ENCODE measurements at regions not wholly inside any gene's neighbourhood (a gene's known extent, or its start where the extent isn't known, plus 50 kb on each side); places are given as distances from the start of the nearest gene placed in this dataset.

- no peaks in the 10 kb centered on the region for H3K27me3 ChIP-seq (ENCODE audit: control insufficient read depth, insufficient read depth, low read length)
- DNase-seq (ENCODE audit: low read depth), result no peak
- no peaks in the 10 kb centered on the region for H3K36me3 ChIP-seq (ENCODE audit: control insufficient read depth, insufficient read depth, low read length)
- CTCF ChIA-PET, result no interaction called here
- no peak for TF ChIP-seq CTCF (IDR thresholded peaks at IDR 0.05; ENCODE audit: insufficient read depth, low read depth, low read length)
- H3K4me3 ChIP-seq (ENCODE audit: low read depth, low read length), result no peak overlapping the region
- POLR2A ChIA-PET, result no interaction called here
Observed at GRCh38 chr11:114984611-114985163, 306.4 kb downstream of the NXPE2 start.

- CTCF ChIA-PET, result no interaction called here
- no peak overlapping the region for H3K4me3 ChIP-seq (ENCODE audit: low read depth, low read length)
- DNase-seq (ENCODE audit: low read depth), result no peak
- no peaks in the 10 kb centered on the region for H3K36me3 ChIP-seq (ENCODE audit: control insufficient read depth, insufficient read depth, low read length)
- POLR2A ChIA-PET, result no interaction called here
- no peaks in the 10 kb centered on the region for H3K27me3 ChIP-seq (ENCODE audit: control insufficient read depth, insufficient read depth, low read length)
- no peak for TF ChIP-seq CTCF (IDR thresholded peaks at IDR 0.05; ENCODE audit: insufficient read depth, low read depth, low read length)
Observed at GRCh38 chr11:114986365-114986764, 308.0 kb downstream of the NXPE2 start.

- ChIA-PET CTCF (no interaction called here), POLR2A (no interaction called here)
- no peak for DNase-seq (ENCODE audit: low read depth)
- Histone ChIP-seq H3K4me3 (ENCODE audit: low read depth, low read length) (no peak overlapping the region), H3K27me3 (ENCODE audit: control insufficient read depth, insufficient read depth, low read length) (no peaks in the 10 kb centered on the region), H3K36me3 (ENCODE audit: control insufficient read depth, insufficient read depth, low read length) (no peaks in the 10 kb centered on the region)
- TF ChIP-seq CTCF (IDR thresholded peaks at IDR 0.05; ENCODE audit: insufficient read depth, low read depth, low read length), result no peak
Observed at GRCh38 chr11:114987186-114987760, 308.9 kb downstream of the NXPE2 start.

- no peaks in the 10 kb centered on the region for H3K27me3 ChIP-seq (ENCODE audit: control insufficient read depth, insufficient read depth, low read length)
- no peaks in the 10 kb centered on the region for H3K36me3 ChIP-seq (ENCODE audit: control insufficient read depth, insufficient read depth, low read length)
- DNase-seq (ENCODE audit: low read depth), result no peak
- H3K4me3 ChIP-seq (ENCODE audit: low read depth, low read length), result no peak overlapping the region
- ChIA-PET POLR2A (no interaction called here), CTCF (no interaction called here)
- no peak for TF ChIP-seq CTCF (IDR thresholded peaks at IDR 0.05; ENCODE audit: insufficient read depth, low read depth, low read length)
Observed at GRCh38 chr11:114988644-114989043, 310.3 kb downstream of the NXPE2 start.

- ChIA-PET CTCF (no interaction called here), POLR2A (no interaction called here)
- TF ChIP-seq CTCF (IDR thresholded peaks at IDR 0.05; ENCODE audit: insufficient read depth, low read depth, low read length), result no peak
- Histone ChIP-seq H3K36me3 (ENCODE audit: control insufficient read depth, insufficient read depth, low read length) (no peaks in the 10 kb centered on the region), H3K4me3 (ENCODE audit: low read depth, low read length) (no peak overlapping the region), H3K27me3 (ENCODE audit: control insufficient read depth, insufficient read depth, low read length) (no peaks in the 10 kb centered on the region)
- DNase-seq (ENCODE audit: low read depth), result no peak
Observed at GRCh38 chr11:114989536-114989935, 311.2 kb downstream of the NXPE2 start.
